NCI-H510A (cell line): ENCODE measurements at regions not wholly inside any gene's neighbourhood (a gene's known extent, or its start where the extent isn't known, plus 50 kb on each side); places are given as distances from the start of the nearest gene placed in this dataset.

Source experiments
- DNase-seq: peaks from one replicate; lab custom pipeline; 2025; lab: John Stamatoyannopoulos, UW

GRCh38 chrX:9196961-9197640, 163.2 kb upstream of the FAM9B start:
- DNase-seq: no peak

- no peak for DNase-seq
Observed at GRCh38 chrX:9204560-9204959, 170.6 kb upstream of the FAM9B start.

- no peak for DNase-seq
Observed at GRCh38 chrX:9205599-9206223, 171.8 kb upstream of the FAM9B start.

- DNase-seq: no peak
Observed at GRCh38 chrX:9207142-9207541, 173.2 kb upstream of the FAM9B start.

GRCh38 chrX:9211269-9211668, 177.3 kb upstream of the FAM9B start:
- DNase-seq: no peak

GRCh38 chrX:9221781-9222180, 187.9 kb upstream of the FAM9B start:
- DNase-seq: no peak

- DNase-seq: no peak
Observed at GRCh38 chrX:9222299-9222698, 188.4 kb upstream of the FAM9B start.

GRCh38 chrX:9227276-9227675, 193.3 kb upstream of the FAM9B start:
- DNase-seq: no peak

GRCh38 chrX:9231491-9231890, 197.6 kb upstream of the FAM9B start:
- no peak for DNase-seq

- no peak for DNase-seq
Observed at GRCh38 chrX:9233141-9233540, 199.2 kb upstream of the FAM9B start.

GRCh38 chrX:9234315-9234714, 200.4 kb upstream of the FAM9B start:
- no peak for DNase-seq

GRCh38 chrX:9235722-9236121, 201.8 kb upstream of the FAM9B start:
- DNase-seq: no peak

- no peak for DNase-seq
Observed at GRCh38 chrX:9240956-9241355, 207.0 kb upstream of the FAM9B start.

- no peak for DNase-seq
Observed at GRCh38 chrX:9241427-9241826, 207.5 kb upstream of the FAM9B start.

- no peak for DNase-seq
Observed at GRCh38 chrX:9249051-9249846, 215.3 kb upstream of the FAM9B start.

- no peak for DNase-seq
Observed at GRCh38 chrX:9252182-9252581, 212.7 kb upstream of the TBL1X start.

- DNase-seq: no peak
Observed at GRCh38 chrX:9253211-9253610, 211.6 kb upstream of the TBL1X start.

GRCh38 chrX:9257718-9258420, 207.0 kb upstream of the TBL1X start:
- DNase-seq: no peak

GRCh38 chrX:9258421-9259104, 206.3 kb upstream of the TBL1X start:
- no peak for DNase-seq

- DNase-seq: no peak
Observed at GRCh38 chrX:9260603-9261002, 204.3 kb upstream of the TBL1X start.

GRCh38 chrX:9267415-9267814, 197.4 kb upstream of the TBL1X start:
- no peak for DNase-seq

- DNase-seq: no peak
Observed at GRCh38 chrX:9269134-9269533, 195.7 kb upstream of the TBL1X start.
